Fibroblast of pulmonary artery (primary cell): ENCODE measurements at regions not wholly inside any gene's neighbourhood (a gene's known extent, or its start where the extent isn't known, plus 50 kb on each side); places are given as distances from the start of the nearest gene placed in this dataset.

Experiments
- DNase-seq: peaks from one replicate; pipeline ENCODE4 v3.0.0-alpha.2; 2010; ENCODE audit warnings: low read depth
- H3K4me3 ChIP-seq: replicated peaks from 2 replicates; pipeline ENCODE4 v1.5.1; 2011; ENCODE audit warnings: low read depth, mild to moderate bottlenecking, control low read depth, low read length, moderate library complexity
- CTCF ChIP-seq: IDR thresholded peaks from 2 replicates; pipeline ENCODE4 v1.5.1; 2011; ENCODE audit warnings: mild to moderate bottlenecking, control low read depth, low read length, inconsistent platforms; ENCODE audit errors: missing control alignments

- no peak for DNase-seq
- no peak for TF ChIP-seq CTCF
- no peak overlapping the region for H3K4me3 ChIP-seq
Measured at GRCh38 chr16:85457366-85457765, 155.8 kb upstream of the GSE1 start.

GRCh38 chr16:85458968-85459367 lies 154.2 kb upstream of the GSE1 start:
- TF ChIP-seq CTCF = no peak
- DNase-seq = no peak
- no peak overlapping the region for H3K4me3 ChIP-seq

GRCh38 chr16:85459529-85460251 lies 153.4 kb upstream of the GSE1 start:
- DNase-seq = no peak
- TF ChIP-seq CTCF = no peak
- H3K4me3 ChIP-seq = no peak overlapping the region

GRCh38 chr16:85460252-85461021 lies 152.7 kb upstream of the GSE1 start:
- no peak for TF ChIP-seq CTCF
- no peak overlapping the region for H3K4me3 ChIP-seq
- peak; percentile 35 for DNase-seq

- no peak for TF ChIP-seq CTCF
- peak; percentile 53 for DNase-seq
- no peak overlapping the region for H3K4me3 ChIP-seq
Measured at GRCh38 chr16:85461022-85461813, 151.9 kb upstream of the GSE1 start.

- TF ChIP-seq CTCF = no peak
- DNase-seq = peak; percentile 44
- no peak overlapping the region for H3K4me3 ChIP-seq
Measured at GRCh38 chr16:85461814-85462713, 151.1 kb upstream of the GSE1 start.
